ENCODE measurements at regions not wholly inside any gene's neighbourhood (a gene's known extent, or its start where the extent isn't known, plus 50 kb on each side); places are given as distances from the start of the nearest gene placed in this dataset.
A peak's percentile ranks its signal among the peaks of the same experiment; 100 is the strongest.

GRCh38 chr4:185868983-185869382 is 57.0 kb upstream of the SORBS2 start:
- TF ChIP-seq POLR2A (IDR thresholded peaks at IDR 0.05), result no peak
- no peak for TF ChIP-seq CTCF (IDR thresholded peaks at IDR 0.05)
- WGBS, 4 donors, result 82 to 92% (median 90%) methylated on average over 3 of the region's 3 CpGs
- Histone ChIP-seq H3K9me3 (no peaks in the 10 kb centered on the region), H3K4me1 (peaks cover 0 to 63% (median 7%) of the 10 kb centered on the region in 12 donors), H3K27ac (peak overlapping the region in 11 of 12 donors; percentile 14 to 91 (median 70)), H3K36me3 (no peaks in the 10 kb centered on the region), H3K4me3 (no peak overlapping the region), H3K27me3 (no peaks in the 10 kb centered on the region)
- ATAC-seq (no peak), DNase-seq (no peak)
- intact Hi-C loops (cut with DNase I), result loop anchor here in 1 of 10 donors (5.0 kb wide), 2 partner anchors 128 to 148 kb away; no protein-coding TSS in a partner anchor

- no peaks in the 10 kb centered on the region for H3K9me3 ChIP-seq
- H3K27me3 ChIP-seq, result no peaks in the 10 kb centered on the region
- no peak overlapping the region for H3K4me3 ChIP-seq
- ATAC-seq (peak; percentile 34 to 67 (median 53)), DNase-seq (no peak)
- intact Hi-C loops (cut with DNase I), result loop anchor here in 1 of 10 donors (5.0 kb wide), 2 partner anchors 128 to 148 kb away; no protein-coding TSS in a partner anchor
- peaks cover 0 to 59% (median 7%) of the 10 kb centered on the region in 12 donors for H3K4me1 ChIP-seq
- peak overlapping the region in 11 of 12 donors; percentile 14 to 91 (median 70) for H3K27ac ChIP-seq
- H3K36me3 ChIP-seq, result no peaks in the 10 kb centered on the region
- TF ChIP-seq POLR2A (IDR thresholded peaks at IDR 0.05), result no peak
- WGBS, 4 donors, result 46 to 77% (median 67%) methylated on average over 2 of the region's 2 CpGs
Observed at GRCh38 chr4:185869427-185869826, 57.4 kb upstream of the SORBS2 start.

GRCh38 chr4:185870366-185870765 is 58.4 kb upstream of the SORBS2 start:
- Histone ChIP-seq H3K27me3 (no peaks in the 10 kb centered on the region), H3K27ac (peak overlapping the region in 9 of 12 donors; percentile 41 to 91 (median 74)), H3K36me3 (no peaks in the 10 kb centered on the region), H3K4me3 (no peak overlapping the region), H3K9me3 (no peaks in the 10 kb centered on the region), H3K4me1 (peaks cover 0 to 51% (median 6%) of the 10 kb centered on the region in 12 donors)
- no peak for TF ChIP-seq CTCF (IDR thresholded peaks at IDR 0.05)
- no peak for TF ChIP-seq POLR2A (IDR thresholded peaks at IDR 0.05)
- intact Hi-C loops (cut with DNase I), result loop anchor here in 2 of 10 donors (10.0 kb wide), 2 partner anchors 144 to 196 kb away; no protein-coding TSS in a partner anchor
- 46 to 62% (median 60%) methylated on average over 8 to 14 of the region's 14 CpGs for WGBS, 4 donors
- ATAC-seq, result peak; percentile 30 to 71 (median 66)
- peak in 4 of 5 donors; percentile 26 to 65 (median 56) for DNase-seq

GRCh38 chr4:185872747-185873380 is 60.9 kb upstream of the SORBS2 start:
- H3K9me3 ChIP-seq, result no peaks in the 10 kb centered on the region
- TF ChIP-seq CTCF (IDR thresholded peaks at IDR 0.05), result no peak
- TF ChIP-seq POLR2A (IDR thresholded peaks at IDR 0.05), result no peak
- H3K36me3 ChIP-seq, result no peaks in the 10 kb centered on the region
- peaks cover 0 to 38% (median 7%) of the 10 kb centered on the region in 12 donors for H3K4me1 ChIP-seq
- peak overlapping the region in 2 of 12 donors; percentile 9 to 18 for H3K27ac ChIP-seq
- intact Hi-C loops (cut with DNase I), result loop anchor here in 2 of 10 donors (10.0 kb wide), 2 partner anchors 142 to 198 kb away; no protein-coding TSS in a partner anchor
- H3K4me3 ChIP-seq, result no peak overlapping the region
- peak in 1 of 4 donors; percentile 44 for ATAC-seq
- no peak for DNase-seq
- 75 to 80% (median 79%) methylated on average over 7 of the region's 7 CpGs for WGBS, 4 donors
- H3K27me3 ChIP-seq, result no peaks in the 10 kb centered on the region

Data from heart left ventricle (tissue), 16 donors.